ENCODE measurements at regions not wholly inside any gene's neighbourhood (a gene's known extent, or its start where the extent isn't known, plus 50 kb on each side); places are given as distances from the start of the nearest gene placed in this dataset.
"Not testable (repeated sequence)": the region's sequence is repeated elsewhere in the genome, so short reads cannot be mapped to it uniquely, and the experiment has no call there.

- H3K36me3 ChIP-seq; DNase-seq; H3K27ac ChIP-seq; H3K27me3 ChIP-seq; H3K4me3 ChIP-seq; ATAC-seq; FAIRE-seq; intact Hi-C loops (cut with DNase I); H3K4me1 ChIP-seq; H3K9me3 ChIP-seq: not testable (repeated sequence)
- 38 to 63% methylated on average over 1 to 2 of the region's 2 CpGs for WGBS, 2 donors
Observed at GRCh38 chr1:273772-274171, 177.7 kb downstream of the OR4F29 start.

GRCh38 chr1:267815-268214, 183.7 kb downstream of the OR4F29 start:
- H3K4me3 ChIP-seq, result not testable (repeated sequence)
- WGBS, 2 donors, result 0 to 20% methylated on average over 4 to 5 of the region's 5 CpGs
- ATAC-seq, result peak in 1 of 4 donors; percentile 77

More at GRCh38 chr1:267815-268214, 183.7 kb downstream of the OR4F29 start:
- H3K4me1 ChIP-seq; FAIRE-seq; H3K27me3 ChIP-seq; intact Hi-C loops (cut with DNase I); H3K36me3 ChIP-seq; H3K9me3 ChIP-seq; H3K27ac ChIP-seq: not testable (repeated sequence)
- peak; percentile 35 to 88 (median 76) for DNase-seq
- peak in 3 of 4 donors; percentile 11 to 53 (median 39) for TF ChIP-seq CTCF (IDR thresholded peaks at IDR 0.05)

All from pancreas (tissue), 10 donors.